Erythroblast (primary cell): ENCODE measurements at regions not wholly inside any gene's neighbourhood (a gene's known extent, or its start where the extent isn't known, plus 50 kb on each side); places are given as distances from the start of the nearest gene placed in this dataset.

Experiments used
- GATA1 ChIP-seq: IDR thresholded peaks from 2 replicates; pipeline ENCODE4 v1.6.1; 2011; ENCODE audit warnings: low read depth, mild to moderate bottlenecking, control low read depth, low read length, moderate library complexity
- POLR2A ChIP-seq: IDR thresholded peaks from 2 replicates; pipeline ENCODE4 v1.6.1; 2011; ENCODE audit warnings: mild to moderate bottlenecking, low read length

- TF ChIP-seq POLR2A, result no peak
- no peak for TF ChIP-seq GATA1
These were observed 478.4 kb downstream of the TOX3 start for GRCh38 chr16:52068447-52069074.
